CD8-positive, alpha-beta memory T cell (primary cell): ENCODE measurements at regions not wholly inside any gene's neighbourhood (a gene's known extent, or its start where the extent isn't known, plus 50 kb on each side); places are given as distances from the start of the nearest gene placed in this dataset.

ENCODE experiments used
- CTCF ChIA-PET: fragments of 350-600 bp; sonication (Branson Sonifier 250); formaldehyde crosslinking; loops from one replicate; lab custom pipeline; 2021; ENCODE audit warnings: antibody characterized with exemption; lab: Charles Lee
- POLR2A ChIA-PET: fragments of 350-600 bp; sonication (Branson Sonifier 250); formaldehyde crosslinking; loops from one replicate; lab custom pipeline; 2021; ENCODE audit warnings: antibody characterized with exemption; lab: Charles Lee
- DNase-seq, 5 donors: peaks; one replicate each; pipeline versions ENCODE4 v3.0.0 to v3.0.0-alpha.2; 2020 to 2022; ENCODE audit warnings: mixed read lengths in 1 of 5
- H3K27ac ChIP-seq: one replicate; pipeline ENCODE4 v1.7.0; 2013; ENCODE audit warnings: low read depth, mild to moderate bottlenecking, low read length, moderate library complexity
- H3K27me3 ChIP-seq: 2 replicates; pipeline ENCODE4 v1.7.0; 2013; ENCODE audit warnings: low read length, mild to moderate bottlenecking; ENCODE audit not compliant: insufficient read depth, poor library complexity, severe bottlenecking
- H3K36me3 ChIP-seq: 2 replicates; pipeline ENCODE4 v1.7.0; 2013; ENCODE audit warnings: mild to moderate bottlenecking, low read length, moderate library complexity; ENCODE audit not compliant: insufficient read depth
- H3K4me1 ChIP-seq: 2 replicates; pipeline ENCODE4 v1.7.0; 2013; ENCODE audit warnings: mild to moderate bottlenecking, low read length, moderate library complexity; ENCODE audit not compliant: insufficient read depth
- H3K4me3 ChIP-seq: 2 replicates; pipeline ENCODE4 v1.7.0; 2013; ENCODE audit warnings: mild to moderate bottlenecking, low read length
- H3K9me3 ChIP-seq: 2 replicates; pipeline ENCODE4 v1.7.0; 2013; ENCODE audit warnings: mild to moderate bottlenecking, low read length
- H3K27ac Mint-ChIP-seq, 8 donors: one replicate each; pipeline ENCODE4 v1.8.0; 2020 to 2021; ENCODE audit warnings: mixed read lengths in 8 of 8, mild to moderate bottlenecking in 6 of 8, inconsistent platforms in 3 of 8, moderate library complexity in 3 of 8
- H3K27me3 Mint-ChIP-seq, 2 donors: one replicate each; pipeline ENCODE4 v1.8.0; 2020 to 2021; ENCODE audit warnings: mixed read lengths in 2 of 2, mild to moderate bottlenecking in 1 of 2, moderate library complexity in 1 of 2
- H3K36me3 Mint-ChIP-seq, 3 donors: one replicate each; pipeline ENCODE4 v1.8.0; 2020 to 2021; ENCODE audit warnings: mixed read lengths in 3 of 3, inconsistent platforms in 1 of 3, mild to moderate bottlenecking in 1 of 3
- H3K4me1 Mint-ChIP-seq, 3 donors: one replicate each; pipeline ENCODE4 v1.8.0; 2020 to 2021; ENCODE audit warnings: mixed read lengths in 3 of 3, inconsistent platforms in 1 of 3, mild to moderate bottlenecking in 1 of 3
- H3K4me3 Mint-ChIP-seq, 7 donors: one replicate each; pipeline ENCODE4 v1.8.0; 2020 to 2021; ENCODE audit warnings: mixed read lengths in 7 of 7, mild to moderate bottlenecking in 6 of 7, moderate library complexity in 4 of 7, inconsistent platforms in 2 of 7
- H3K9me3 Mint-ChIP-seq, 5 donors: one replicate each; pipeline ENCODE4 v1.8.0; 2020 to 2022; ENCODE audit warnings: mixed read lengths in 5 of 5, mild to moderate bottlenecking in 3 of 5, moderate library complexity in 2 of 5, inconsistent platforms in 1 of 5

DNA sequence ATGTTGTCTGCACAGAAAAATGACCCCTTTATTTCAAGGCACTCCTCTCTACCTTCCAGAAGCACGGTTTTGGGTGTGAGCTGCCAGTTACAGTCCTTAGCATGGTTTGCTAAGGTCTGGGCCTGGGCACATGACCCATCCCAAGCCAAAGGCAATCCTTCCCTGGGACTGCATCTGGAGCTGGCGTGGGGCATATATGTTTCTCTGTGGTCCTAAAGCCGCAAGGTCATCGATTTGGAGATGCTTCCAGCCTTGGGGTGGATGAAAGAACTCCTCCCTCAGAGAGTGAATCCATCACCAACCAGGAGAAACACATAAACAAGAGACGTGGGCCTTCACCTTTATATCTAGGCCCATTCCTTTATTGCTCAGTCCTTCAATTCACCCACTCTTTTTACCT lies 50.1 kb upstream of the IGFBP3 start:
- H3K9me3 ChIP-seq: no peaks in the 10 kb centered on the region
- Mint-ChIP-seq H3K9me3 (peaks cover 0 to 3% (median 1%) of the 10 kb centered on the region in 5 donors), H3K27me3 (peaks cover 0 to 3% of the 10 kb centered on the region in 2 donors), H3K27ac (no peak overlapping the region), H3K36me3 (no peaks in the 10 kb centered on the region), H3K4me3 (no peak overlapping the region), H3K4me1 (peaks cover 0 to 6% (median 0%) of the 10 kb centered on the region in 3 donors)
- POLR2A ChIA-PET: no interaction called here
- H3K4me3 ChIP-seq: no peak overlapping the region
- no peak for DNase-seq
- no peaks in the 10 kb centered on the region for H3K27me3 ChIP-seq
- H3K27ac ChIP-seq: no peak overlapping the region
- H3K36me3 ChIP-seq: no peaks in the 10 kb centered on the region
- H3K4me1 ChIP-seq: no peaks in the 10 kb centered on the region
- CTCF ChIA-PET: no interaction called here
